GM18909 (cell line): ENCODE measurements at regions not wholly inside any gene's neighbourhood (a gene's known extent, or its start where the extent isn't known, plus 50 kb on each side); places are given as distances from the start of the nearest gene placed in this dataset.
"Not testable (repeated sequence)": the region's sequence is repeated elsewhere in the genome, so short reads cannot be mapped to it uniquely, and the experiment has no call there.

ENCODE experiments used
- ATAC-seq: cut with Tn5 transposase; IDR thresholded peaks from one replicate; pipeline ENCODE4 v1.9.1; 2021; ENCODE audit warnings: mild to moderate bottlenecking; ENCODE audit not compliant: unreplicated experiment, poor library complexity

DNA sequence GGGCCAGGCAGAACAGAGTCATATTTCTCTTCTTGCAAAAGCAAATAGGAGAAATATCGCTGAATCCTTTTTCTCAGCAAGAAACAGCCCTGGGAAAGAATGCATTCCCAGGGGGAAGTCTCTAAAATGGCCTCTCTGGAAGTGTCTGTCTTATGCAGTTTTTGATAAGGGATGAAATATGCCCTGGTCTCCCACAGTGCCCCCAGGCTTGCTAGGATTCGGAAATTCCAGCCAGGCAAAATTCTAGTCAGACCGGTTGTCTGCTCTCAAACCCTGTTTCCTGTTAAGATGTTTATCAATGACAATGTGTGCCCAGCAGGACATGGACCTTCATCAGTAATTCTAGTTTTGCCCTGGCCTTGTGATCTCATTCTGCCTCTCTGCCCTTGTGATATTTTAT is 448.3 kb upstream of the HTR1E start:
- not testable (repeated sequence) for ATAC-seq

DNA sequence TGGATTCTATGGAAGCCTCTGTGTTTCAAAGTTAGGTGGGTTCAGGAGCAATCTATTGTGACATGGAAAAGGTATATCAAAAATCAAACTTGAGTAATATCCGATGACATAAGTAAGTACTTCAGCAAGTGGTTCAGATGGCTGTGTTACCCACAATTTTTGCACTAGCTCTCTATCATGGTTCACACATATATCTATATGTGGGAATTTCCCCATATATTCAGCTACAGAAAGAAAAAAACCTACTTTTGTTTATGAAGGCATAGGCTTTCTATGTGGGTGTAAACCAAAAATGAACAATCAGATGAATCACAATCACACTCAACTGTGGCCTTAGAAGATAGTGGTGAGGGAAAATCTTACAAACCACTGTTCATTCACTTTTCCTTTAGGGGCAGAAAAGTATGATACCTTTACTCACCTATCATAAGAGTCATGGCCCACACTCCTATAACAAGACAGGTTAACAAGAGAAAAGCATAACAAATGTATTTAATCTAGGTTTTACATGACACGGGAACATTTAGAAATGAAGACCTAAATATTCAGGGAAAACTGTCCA is 449.6 kb upstream of the HTR1E start:
- ATAC-seq: no peak

DNA sequence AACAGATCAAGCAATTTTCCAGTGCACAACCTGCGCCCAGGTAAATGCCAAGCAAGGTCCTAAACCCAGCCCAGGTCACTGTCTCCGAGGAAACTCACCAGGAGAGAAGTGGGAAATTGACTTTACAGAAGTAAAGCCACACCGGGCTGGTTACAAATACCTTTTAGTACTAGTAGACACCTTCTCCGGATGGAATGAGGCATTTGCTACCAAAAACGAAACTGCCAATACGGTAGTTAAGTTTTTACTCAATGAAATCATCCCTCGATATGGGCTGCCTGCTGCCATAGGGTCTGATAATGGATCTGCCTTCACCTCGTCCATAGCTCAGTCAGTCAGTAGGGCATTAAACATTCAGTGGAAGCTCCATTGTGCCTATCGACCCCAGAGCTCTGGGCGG is 459.0 kb upstream of the HTR1E start:
- ATAC-seq: not testable (repeated sequence)

DNA sequence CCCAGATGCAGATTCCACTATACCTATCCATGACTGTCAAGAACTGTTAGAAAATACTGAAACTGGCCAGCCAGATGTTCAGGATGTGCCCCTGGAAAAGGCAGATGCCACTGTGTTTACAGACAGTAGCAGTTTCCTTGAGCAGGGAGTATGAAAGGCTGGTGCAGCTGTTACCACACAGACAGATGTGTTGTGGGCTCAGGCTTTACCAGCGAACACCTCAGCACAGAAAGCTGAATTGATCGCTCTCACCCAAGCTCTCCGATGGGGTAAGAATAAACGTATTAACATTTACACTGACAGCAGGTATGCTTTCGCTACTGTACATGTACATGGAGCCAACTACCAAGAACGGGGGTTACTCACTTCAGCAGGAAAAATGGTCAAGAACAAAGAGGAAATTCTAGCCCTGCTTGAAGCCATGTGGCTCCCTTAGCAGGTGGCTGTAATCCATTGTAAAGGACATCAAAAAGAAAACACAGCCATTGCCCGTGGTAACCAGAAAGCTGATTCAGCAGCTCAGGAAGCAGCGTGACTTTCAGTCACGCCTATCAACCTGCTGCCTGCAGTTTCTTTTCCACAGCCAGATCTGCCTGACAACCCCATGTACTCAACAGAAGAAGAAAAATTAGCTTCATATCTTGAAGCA is 459.7 kb upstream of the HTR1E start:
- ATAC-seq: no peak

DNA sequence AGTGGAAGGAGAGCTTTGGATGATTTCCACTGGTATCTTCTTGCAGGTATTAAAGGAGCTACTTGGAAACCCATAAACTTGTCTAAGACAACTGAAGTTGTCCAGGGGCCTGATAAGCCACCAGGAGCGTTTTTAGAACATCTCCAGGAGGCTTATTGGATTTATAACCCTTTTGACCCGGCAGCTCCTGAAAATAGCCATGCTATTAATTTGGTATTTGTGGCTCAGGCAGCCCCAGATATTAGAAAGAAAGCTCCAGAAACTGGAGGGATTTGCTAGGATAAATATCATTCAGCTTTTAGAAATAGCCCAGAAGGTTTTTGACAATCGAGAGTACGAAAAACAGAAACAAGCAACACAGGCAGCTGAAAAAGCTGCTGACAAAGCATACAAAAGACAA is 461.0 kb upstream of the HTR1E start:
- ATAC-seq: no peak

DNA sequence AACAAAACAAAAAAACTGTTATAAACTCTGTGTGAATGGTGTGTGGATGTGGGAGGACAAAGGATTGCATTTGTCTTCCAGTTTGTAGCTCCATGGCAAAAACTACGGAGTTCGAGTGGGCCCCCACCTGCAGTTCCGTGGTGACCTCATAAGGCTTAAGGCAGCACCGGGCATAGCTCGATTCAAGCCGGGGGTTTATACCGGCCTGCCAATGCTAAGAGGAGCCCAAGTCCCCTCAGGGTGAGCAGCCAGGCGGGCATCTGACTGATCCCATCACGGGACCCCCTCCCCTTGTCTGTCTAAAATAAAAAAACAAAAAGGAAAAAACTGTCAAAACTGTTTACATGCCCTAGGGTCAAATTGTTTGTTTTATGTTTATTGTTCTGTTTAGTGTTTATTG is 463.2 kb upstream of the HTR1E start:
- no peak for ATAC-seq

DNA sequence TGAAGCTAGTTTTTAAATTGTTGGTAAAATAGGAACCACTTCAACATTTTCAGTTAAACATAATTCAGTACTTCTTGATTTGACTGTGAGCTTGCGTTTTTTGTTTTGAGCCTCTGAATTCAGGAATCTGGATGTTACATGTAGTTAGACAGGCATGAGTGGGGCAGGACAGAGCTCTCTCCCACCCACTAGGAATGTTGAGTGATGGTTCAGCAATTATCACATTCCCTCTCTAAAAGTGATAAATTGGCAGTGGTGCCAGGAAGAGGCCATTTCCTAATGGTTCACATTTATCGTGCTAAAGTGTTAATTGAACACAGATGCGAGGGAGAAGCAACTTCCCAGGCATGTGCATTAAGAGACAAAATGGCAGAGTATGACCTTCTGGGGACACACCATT is 465.5 kb upstream of the HTR1E start:
- no peak for ATAC-seq

DNA sequence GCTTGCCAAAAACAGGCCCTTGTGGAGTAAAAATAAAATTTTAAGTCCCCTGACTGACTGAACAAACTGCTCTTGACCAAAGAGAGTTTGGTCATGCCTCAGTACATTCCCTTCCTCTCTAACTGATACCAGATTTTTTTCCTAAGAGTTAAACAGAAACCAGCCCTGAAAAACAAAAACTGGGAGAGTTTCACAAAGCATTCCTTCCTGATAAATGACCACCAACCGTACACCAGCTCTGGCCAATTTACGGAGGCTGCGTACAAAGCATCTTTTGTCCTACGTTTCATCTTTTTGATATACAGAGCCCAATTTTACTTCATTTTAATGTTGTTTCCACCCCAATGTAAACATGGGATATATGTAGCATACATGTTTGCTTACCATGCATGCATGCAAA is 477.4 kb upstream of the HTR1E start:
- no peak for ATAC-seq

DNA sequence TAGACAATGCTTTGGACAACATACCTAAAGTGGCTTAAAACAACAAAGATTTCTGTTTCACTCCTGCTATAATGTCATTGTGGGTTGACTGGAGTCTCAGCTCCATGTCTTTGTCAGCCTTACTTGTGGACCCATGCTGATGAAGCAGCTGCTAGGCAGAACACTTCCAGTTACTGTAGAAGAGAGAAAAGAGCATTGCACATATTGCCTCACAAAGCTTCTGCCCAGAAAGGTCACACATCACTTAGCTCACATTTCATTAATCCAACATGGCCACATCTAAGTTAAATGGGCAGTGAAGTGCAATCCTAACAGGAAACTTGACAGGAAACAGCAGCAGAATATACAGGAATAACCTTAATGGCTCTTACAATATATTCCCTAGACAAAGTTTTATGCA is 480.5 kb upstream of the HTR1E start:
- ATAC-seq: no peak

DNA sequence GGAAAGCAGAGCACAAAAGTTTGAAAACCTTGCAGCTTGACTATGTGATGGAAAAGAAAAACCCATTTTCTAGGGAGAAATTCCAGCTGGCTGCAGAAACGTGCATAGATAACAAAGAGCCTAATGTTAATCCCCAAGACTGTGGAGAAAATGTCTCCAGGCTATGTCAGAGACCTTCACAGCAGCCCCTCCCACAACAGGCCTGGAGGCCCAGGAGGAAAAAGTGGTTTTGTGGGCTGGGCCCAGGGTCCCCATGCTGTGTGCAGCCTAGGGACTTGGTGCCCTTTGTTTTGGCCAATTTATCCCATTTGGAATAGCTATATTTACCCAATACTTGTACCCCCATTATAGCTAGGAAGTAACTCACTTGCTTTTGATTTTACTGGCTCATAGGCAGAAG is 484.1 kb upstream of the HTR1E start:
- no peak for ATAC-seq

DNA sequence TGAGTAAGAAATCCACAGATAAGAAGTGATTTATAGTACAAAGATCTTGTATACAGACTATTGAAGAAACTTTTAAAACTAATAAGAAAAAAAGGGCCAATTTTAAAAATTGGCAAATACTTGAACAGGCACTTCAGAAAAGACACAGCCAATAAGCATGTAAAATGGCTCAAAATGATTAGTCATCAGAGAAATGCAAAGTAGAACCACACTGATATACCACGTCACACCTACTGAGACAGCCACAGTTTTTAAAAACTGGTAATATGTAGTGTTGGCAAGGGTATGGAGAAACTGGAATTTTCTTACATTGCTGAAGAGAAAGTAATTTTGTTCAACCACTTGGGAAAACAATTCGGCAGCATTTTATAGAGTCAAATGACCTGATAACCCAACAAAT is 488.9 kb upstream of the HTR1E start:
- no peak for ATAC-seq

DNA sequence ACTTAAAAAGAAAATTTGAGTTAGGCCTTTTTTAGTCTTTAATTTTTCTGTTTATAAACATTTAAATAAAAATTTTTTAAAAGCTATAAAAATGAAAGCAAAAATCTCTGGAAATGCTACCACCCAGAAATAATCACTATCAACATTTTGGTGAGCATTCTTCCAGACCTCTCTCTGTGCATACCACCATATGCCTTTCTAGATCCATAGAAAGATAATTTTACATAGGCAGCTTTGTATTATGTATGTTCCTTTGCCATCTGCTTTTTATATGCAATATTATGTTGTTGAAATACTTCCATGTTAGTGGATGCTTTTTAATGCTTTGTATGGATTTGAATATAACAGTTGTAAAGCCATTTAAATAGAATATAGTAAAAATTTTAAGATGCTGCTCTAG is 496.7 kb upstream of the HTR1E start:
- no peak for ATAC-seq

DNA sequence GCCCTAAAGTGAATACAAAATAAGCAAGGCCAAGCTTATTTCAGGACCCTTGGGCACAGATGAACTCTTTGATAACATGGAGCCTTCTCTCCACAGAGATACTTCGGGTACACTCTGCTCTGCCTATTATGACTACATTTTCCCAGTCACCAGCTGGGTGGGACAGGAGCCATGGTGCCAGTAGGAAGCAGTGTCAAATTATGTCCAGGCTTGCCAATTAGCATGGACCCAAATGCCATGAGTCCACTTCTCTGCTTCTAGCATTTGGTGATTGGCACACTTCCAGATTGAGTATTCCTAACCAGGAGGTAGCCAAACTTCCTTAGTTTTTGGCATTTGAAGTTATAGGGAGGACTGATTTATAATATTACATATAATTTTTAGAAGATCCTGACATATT is 513.8 kb upstream of the HTR1E start:
- ATAC-seq: no peak

DNA sequence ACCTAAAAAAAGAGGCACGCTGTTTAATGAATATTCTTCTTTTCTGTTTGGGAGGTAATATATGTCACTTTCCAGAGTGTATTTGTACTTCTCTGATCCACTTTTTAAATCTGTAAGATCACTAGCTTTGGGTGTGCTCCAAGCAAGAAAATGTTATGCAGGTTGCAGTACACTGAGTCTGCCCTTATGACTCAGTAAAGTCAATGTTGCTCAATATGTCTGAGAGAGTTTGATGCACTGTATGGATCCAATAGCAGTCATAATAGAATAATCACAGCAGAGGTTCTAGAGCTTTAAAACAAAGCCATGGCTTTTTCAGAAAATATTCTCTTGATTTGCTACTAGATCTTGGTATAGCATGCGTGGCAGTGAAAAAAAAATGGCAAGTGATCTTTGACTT is 525.3 kb upstream of the HTR1E start:
- ATAC-seq: no peak

DNA sequence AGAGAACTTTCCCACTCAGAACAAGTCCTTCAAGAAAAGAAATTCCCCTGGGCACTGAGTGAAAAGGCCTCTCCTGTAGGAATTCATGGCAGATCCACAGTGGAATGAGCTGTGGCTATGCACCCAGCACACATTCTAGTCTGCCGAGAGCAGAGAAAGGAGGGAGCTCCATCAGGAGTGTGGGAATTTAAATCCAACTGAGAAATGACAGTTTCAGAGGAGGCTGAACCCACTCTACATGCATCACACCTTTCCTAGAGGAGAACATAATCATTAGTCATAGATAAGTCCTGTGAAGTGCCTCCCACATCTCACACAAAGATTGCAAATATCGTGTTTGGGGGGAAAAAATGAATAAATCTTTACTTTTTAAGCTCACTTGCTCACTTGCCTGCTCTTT is 530.2 kb upstream of the HTR1E start:
- ATAC-seq: no peak

DNA sequence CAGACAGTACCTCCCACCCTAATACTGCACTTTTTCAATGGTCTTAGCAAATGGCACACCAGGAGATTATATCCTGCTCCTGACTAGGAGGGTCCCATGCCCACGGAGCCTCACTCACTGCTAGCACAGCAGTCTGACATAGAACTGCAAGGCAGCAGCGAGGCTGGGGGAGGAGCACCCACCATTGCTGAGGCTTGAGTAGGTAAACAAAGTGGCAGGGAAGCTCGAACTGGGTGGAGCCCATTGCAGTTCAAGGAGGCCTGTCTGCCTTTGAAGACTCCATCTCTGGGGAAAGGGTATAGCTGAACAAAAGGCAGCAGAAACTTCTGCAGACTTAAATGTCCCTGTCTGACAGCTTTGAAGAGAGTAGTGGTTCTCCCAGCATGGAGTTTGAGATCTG is 544.5 kb upstream of the HTR1E start:
- ATAC-seq: not testable (repeated sequence)

DNA sequence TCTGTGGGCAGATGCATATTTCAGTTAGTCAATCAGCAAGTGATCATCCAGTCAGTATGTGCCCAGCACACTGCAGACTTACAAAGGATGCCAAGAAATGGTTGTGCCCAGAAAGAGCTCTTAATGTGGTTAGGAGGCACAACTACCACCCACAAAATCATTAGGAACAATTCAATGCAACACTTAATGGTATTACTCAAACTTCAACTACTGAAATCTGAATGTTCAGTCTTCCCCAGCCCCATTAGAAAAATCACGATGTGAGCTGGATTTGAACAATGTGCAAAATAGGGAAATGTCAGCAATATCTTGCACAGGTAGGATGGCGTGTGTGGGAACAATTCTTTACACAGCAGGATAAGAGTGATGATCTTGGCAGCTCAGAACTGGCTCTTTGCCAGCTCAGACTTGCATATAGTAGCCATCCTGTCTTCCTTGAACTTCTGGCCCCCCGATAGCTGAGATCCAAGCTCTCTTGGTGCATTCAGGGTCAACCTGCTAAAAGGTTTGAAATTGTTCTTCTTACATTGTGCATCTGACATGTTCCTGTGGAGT is 556.7 kb upstream of the HTR1E start:
- no peak for ATAC-seq

DNA sequence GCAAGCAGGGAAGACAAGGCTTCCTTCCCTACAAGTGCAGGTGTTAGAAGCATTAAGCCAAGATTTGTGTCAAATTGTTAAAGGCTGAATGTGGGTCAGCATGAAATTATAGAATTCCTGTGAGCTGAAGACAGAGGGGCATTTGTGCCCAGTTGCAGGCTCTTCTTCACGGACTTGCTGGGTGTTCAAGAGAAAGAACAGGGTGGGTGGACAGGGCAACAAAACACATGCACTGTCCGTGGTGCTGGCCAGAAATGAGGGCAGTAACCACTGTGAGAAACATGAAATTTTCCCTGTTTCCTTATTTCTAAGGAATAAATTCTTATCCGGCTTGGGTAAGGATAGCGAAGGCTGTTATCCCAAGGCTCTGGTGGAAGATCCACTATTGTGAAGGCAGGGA is 579.5 kb upstream of the HTR1E start:
- ATAC-seq: no peak

DNA sequence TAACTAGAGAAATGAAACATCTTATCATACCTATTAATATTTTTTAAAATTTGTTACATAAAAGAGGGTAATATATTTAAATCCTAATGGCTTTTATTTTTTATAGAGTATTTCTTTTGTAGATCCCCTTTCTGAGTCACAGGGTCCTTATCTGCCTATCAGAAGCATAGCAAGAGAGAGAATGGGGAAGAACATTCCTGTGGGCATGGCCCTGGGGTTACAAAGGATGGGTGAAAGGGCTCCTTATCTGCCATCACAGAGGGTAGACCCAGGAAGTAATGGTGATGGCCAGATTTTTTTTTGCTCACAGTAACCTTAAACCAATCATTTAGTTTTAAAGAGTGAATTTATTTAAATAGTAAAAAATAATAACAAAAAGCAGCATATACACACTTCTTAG is 582.1 kb upstream of the HTR1E start:
- no peak for ATAC-seq

DNA sequence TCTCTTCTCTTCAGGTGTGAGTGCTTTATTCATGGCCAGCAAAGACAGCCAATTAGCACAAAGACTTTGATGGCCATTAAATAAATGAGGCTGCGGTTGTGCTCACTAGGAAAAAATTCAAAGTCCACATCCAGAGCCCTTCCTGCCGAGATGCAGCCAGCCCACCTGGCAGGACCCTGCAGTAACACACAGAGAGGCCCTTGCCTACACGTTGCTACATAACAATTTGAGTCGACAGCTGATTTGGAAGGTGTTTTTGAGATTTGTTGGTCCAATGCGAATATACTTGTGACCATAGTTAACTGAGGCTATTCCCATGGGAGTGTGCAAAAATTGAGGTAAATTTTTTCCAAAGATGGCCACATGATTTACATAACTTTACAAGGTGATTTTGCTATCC is 605.4 kb upstream of the HTR1E start:
- no peak for ATAC-seq

DNA sequence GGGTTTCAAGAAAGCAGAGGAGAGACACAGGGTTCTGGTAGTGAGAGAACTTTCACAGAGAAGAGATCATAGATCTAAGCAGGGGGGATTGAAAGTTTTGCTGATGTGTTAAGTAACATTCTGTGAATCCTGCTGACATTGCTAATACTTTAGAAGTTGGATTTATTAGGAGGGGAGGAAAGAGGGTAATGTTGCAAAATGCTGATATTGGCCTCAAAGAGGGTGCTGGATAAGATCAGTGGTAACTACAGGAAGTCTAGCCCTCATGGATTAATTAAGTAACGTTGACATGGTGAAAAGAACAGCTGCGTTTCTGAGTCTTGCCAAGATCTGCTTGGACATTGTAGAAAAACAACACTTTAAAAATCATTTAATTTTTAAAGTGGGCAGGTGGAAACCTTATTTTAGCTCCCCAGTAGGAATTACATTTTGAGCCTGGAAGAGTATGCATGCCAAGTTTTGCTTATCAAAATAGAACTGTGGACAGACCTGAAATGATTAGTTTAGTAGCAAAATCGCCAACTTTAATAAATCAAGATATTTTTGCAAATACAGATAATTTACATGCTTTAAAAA is 606.0 kb upstream of the HTR1E start:
- no peak for ATAC-seq

DNA sequence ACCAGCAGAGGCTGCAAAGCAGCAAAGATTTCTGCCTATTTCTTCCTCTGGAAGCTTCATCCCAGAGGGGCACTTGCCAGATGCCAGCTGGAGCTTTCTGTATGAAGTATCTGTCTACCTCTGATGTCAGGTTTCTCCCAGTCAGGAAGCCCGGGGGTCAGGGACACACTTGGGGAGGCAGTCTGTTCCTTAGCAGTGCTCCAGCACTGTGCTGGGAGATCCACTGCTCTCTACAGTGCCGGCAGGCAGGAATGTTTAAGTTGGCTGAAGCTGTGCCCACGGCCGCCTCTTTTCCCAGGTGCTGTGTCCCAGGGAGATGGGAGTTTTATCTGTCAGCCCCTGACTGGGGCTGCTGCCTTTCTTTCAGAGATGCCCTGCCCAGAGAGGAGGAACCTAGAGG is 631.1 kb upstream of the HTR1E start:
- no peak for ATAC-seq
